ENCODE measurements at regions not wholly inside any gene's neighbourhood (a gene's known extent, or its start where the extent isn't known, plus 50 kb on each side); places are given as distances from the start of the nearest gene placed in this dataset.

DNA sequence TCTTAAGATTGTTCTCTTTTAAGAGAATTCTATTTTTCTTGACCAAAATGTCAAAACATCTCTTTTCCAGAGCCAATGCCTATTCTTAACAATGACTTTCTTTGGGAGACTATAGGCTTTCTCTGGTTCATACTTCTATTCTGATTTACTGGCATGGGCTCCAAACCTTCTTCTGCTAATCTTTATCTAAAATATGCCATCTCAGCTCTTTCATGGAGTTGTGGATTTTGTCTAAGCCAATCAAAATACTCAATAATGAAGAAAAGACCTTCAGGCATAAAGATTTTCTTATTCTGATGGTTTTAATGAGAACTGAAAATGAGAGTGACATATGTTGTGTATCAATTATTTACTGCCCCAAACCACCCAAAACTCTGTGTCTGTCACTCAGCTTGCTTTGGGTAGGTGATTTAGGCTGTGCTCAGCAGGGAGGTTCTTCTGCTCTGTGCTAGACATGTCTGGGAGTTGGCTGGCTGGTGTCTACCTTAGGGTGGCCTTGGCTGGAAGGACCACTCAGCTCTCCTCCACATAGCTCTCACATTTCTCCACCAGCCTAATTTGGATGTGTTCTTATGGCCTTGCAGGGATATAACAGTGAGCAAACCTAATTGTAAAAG lies 270.8 kb downstream of the PRDM2 start:
- TF ChIP-seq CTCF (IDR thresholded peaks at IDR 0.05; ENCODE audit: insufficient read depth, low read length), result no peak
- no peak for TF ChIP-seq POLR2AphosphoS5 (IDR thresholded peaks at IDR 0.05; ENCODE audit: low read depth)
- TF ChIP-seq SPI1 (IDR thresholded peaks at IDR 0.05; ENCODE audit: borderline replicate concordance, low read depth), result no peak
- no peak for TF ChIP-seq GABPA (IDR thresholded peaks at IDR 0.05; ENCODE audit: low read depth)
- TF ChIP-seq, protein P1, sequence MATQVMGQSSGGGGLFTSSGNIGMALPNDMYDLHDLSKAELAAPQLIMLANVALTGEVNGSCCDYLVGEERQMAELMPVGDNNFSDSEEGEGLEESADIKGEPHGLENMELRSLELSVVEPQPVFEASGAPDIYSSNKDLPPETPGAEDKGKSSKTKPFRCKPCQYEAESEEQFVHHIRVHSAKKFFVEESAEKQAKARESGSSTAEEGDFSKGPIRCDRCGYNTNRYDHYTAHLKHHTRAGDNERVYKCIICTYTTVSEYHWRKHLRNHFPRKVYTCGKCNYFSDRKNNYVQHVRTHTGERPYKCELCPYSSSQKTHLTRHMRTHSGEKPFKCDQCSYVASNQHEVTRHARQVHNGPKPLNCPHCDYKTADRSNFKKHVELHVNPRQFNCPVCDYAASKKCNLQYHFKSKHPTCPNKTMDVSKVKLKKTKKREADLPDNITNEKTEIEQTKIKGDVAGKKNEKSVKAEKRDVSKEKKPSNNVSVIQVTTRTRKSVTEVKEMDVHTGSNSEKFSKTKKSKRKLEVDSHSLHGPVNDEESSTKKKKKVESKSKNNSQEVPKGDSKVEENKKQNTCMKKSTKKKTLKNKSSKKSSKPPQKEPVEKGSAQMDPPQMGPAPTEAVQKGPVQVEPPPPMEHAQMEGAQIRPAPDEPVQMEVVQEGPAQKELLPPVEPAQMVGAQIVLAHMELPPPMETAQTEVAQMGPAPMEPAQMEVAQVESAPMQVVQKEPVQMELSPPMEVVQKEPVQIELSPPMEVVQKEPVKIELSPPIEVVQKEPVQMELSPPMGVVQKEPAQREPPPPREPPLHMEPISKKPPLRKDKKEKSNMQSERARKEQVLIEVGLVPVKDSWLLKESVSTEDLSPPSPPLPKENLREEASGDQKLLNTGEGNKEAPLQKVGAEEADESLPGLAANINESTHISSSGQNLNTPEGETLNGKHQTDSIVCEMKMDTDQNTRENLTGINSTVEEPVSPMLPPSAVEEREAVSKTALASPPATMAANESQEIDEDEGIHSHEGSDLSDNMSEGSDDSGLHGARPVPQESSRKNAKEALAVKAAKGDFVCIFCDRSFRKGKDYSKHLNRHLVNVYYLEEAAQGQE (IDR thresholded peaks at IDR 0.05; ENCODE audit: insufficient replicate concordance, low read depth), result no peak
